Neural cell (in vitro differentiated cells): ENCODE measurements at regions not wholly inside any gene's neighbourhood (a gene's known extent, or its start where the extent isn't known, plus 50 kb on each side); places are given as distances from the start of the nearest gene placed in this dataset.

Experiments
- EP300 ChIP-seq: fragments of 450-650 bp; conservative IDR thresholded peaks from 2 replicates; pipeline ENCODE4 v1.6.1; 2014; ENCODE audit warnings: antibody characterized with exemption, mild to moderate bottlenecking, moderate library complexity; ENCODE audit not compliant: poor library complexity, severe bottlenecking
- EZH2 ChIP-seq: fragments of 200-600, 300-800 bp; shearing (Covaris generic), sonication (generic); IDR thresholded peaks from 2 replicates; pipeline ENCODE4 v1.6.1; 2014; ENCODE audit warnings: antibody characterized with exemption, low read length, borderline replicate concordance, mild to moderate bottlenecking; ENCODE audit not compliant: insufficient read depth, poor library complexity, severe bottlenecking
- MXI1 ChIP-seq: fragments of 450-650 bp; conservative IDR thresholded peaks from 2 replicates; pipeline ENCODE4 v1.6.1; 2014; ENCODE audit warnings: antibody characterized with exemption, mild to moderate bottlenecking; ENCODE audit not compliant: poor library complexity, severe bottlenecking
- POLR2AphosphoS5 ChIP-seq: IDR thresholded peaks from 2 replicates; pipeline ENCODE4 v1.6.1; 2012
- RAD21 ChIP-seq: fragments of 450-650 bp; conservative IDR thresholded peaks from 2 replicates; pipeline ENCODE4 v1.6.1; 2014; ENCODE audit warnings: antibody characterized with exemption, mild to moderate bottlenecking, moderate library complexity
- SMC3 ChIP-seq: fragments of 450-650 bp; conservative IDR thresholded peaks from 2 replicates; pipeline ENCODE4 v1.6.1; 2014; ENCODE audit warnings: antibody characterized with exemption, mild to moderate bottlenecking, moderate library complexity; ENCODE audit not compliant: poor library complexity
- TAF1 ChIP-seq: IDR thresholded peaks from 2 replicates; pipeline ENCODE4 v1.6.1; 2012; ENCODE audit warnings: low read depth
- TF ChIP-seq, protein P1 (sequence below): fragments of 450-650 bp; IDR thresholded peaks from 2 replicates; pipeline ENCODE4 v1.5.1; 2014; ENCODE audit warnings: antibody characterized with exemption, mild to moderate bottlenecking, moderate library complexity; ENCODE audit not compliant: poor library complexity, severe bottlenecking
- TF ChIP-seq, protein P2 (sequence below): IDR thresholded peaks from 2 replicates; pipeline ENCODE4 v1.6.1; 2012; ENCODE audit warnings: borderline replicate concordance

DNA sequence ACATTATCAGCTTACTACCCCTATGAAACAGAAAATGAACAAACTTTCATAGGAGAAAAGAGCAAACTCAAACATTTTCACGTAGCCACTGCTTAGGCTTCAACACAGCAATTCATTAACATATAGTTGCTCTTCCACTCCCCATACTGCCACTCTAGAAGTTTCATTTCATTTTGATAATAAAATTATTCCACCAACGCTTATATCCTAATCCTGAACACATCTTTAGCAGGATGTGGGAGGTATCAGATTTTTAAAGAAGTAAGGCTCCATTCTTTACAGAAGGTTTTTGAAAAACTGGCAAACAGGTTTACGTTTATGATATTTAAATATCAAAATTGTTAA lies 77.5 kb upstream of the ANK3 start:
- TF ChIP-seq POLR2AphosphoS5 (no peak), RAD21 (no peak), EP300 (no peak), EZH2 (no peak), MXI1 (no peak), SMC3 (no peak), TAF1 (no peak)
- TF ChIP-seq, protein P1, sequence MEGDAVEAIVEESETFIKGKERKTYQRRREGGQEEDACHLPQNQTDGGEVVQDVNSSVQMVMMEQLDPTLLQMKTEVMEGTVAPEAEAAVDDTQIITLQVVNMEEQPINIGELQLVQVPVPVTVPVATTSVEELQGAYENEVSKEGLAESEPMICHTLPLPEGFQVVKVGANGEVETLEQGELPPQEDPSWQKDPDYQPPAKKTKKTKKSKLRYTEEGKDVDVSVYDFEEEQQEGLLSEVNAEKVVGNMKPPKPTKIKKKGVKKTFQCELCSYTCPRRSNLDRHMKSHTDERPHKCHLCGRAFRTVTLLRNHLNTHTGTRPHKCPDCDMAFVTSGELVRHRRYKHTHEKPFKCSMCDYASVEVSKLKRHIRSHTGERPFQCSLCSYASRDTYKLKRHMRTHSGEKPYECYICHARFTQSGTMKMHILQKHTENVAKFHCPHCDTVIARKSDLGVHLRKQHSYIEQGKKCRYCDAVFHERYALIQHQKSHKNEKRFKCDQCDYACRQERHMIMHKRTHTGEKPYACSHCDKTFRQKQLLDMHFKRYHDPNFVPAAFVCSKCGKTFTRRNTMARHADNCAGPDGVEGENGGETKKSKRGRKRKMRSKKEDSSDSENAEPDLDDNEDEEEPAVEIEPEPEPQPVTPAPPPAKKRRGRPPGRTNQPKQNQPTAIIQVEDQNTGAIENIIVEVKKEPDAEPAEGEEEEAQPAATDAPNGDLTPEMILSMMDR, result no peak
- TF ChIP-seq, protein P2, sequence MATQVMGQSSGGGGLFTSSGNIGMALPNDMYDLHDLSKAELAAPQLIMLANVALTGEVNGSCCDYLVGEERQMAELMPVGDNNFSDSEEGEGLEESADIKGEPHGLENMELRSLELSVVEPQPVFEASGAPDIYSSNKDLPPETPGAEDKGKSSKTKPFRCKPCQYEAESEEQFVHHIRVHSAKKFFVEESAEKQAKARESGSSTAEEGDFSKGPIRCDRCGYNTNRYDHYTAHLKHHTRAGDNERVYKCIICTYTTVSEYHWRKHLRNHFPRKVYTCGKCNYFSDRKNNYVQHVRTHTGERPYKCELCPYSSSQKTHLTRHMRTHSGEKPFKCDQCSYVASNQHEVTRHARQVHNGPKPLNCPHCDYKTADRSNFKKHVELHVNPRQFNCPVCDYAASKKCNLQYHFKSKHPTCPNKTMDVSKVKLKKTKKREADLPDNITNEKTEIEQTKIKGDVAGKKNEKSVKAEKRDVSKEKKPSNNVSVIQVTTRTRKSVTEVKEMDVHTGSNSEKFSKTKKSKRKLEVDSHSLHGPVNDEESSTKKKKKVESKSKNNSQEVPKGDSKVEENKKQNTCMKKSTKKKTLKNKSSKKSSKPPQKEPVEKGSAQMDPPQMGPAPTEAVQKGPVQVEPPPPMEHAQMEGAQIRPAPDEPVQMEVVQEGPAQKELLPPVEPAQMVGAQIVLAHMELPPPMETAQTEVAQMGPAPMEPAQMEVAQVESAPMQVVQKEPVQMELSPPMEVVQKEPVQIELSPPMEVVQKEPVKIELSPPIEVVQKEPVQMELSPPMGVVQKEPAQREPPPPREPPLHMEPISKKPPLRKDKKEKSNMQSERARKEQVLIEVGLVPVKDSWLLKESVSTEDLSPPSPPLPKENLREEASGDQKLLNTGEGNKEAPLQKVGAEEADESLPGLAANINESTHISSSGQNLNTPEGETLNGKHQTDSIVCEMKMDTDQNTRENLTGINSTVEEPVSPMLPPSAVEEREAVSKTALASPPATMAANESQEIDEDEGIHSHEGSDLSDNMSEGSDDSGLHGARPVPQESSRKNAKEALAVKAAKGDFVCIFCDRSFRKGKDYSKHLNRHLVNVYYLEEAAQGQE, result no peak
